Cerebellar cortex (tissue), 1 donor: ENCODE measurements at regions not wholly inside any gene's neighbourhood (a gene's known extent, or its start where the extent isn't known, plus 50 kb on each side); places are given as distances from the start of the nearest gene placed in this dataset.
A peak's percentile ranks its signal among the peaks of the same experiment; 100 is the strongest.
"Not testable (repeated sequence)": the region's sequence is repeated elsewhere in the genome, so short reads cannot be mapped to it uniquely, and the experiment has no call there.

Experiments
- DNase-seq: peaks from one replicate; pipeline ENCODE4 v3.0.0-alpha.2; 2015; ENCODE audit warnings: low spot score

DNA sequence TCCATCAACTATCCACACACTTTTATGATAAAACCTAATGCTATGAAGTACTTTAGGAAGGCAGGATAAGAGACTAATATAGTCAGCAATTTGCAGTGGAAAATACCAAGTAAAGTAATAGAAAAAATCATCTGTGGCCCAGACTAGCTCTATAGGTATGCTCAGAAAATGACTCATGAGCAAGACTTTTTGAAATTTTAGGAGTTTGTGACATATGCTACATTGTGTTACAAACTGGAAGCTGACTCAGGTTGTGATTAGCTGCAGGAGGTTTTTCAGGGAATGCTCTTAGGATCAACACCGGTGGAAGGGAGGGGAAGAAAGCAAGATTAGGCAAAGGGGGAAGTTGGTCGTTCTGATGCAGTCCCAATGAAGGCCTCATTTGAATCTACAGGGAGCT is 56.1 kb downstream of the FEZF1 start:
- no peak for DNase-seq

DNA sequence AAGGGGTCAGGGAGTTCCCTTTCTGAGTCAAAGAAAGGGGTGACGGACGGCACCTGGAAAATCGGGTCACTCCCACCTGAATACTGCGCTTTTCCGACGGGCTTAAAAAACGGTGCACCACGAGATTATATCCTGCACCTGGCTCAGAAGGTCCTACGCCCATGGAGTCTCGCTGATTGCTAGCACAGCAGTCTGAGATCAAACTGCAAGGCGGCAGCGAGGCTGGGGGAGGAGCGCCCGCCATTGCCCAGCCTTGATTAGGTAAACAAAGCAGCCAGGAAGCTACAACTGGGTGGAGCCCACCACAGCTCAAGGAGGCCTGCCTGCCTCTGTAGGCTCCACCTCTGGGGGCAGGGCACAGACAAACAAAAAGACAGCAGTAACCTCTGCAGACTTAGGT is 65.8 kb downstream of the FEZF1 start:
- DNase-seq = not testable (repeated sequence)

DNA sequence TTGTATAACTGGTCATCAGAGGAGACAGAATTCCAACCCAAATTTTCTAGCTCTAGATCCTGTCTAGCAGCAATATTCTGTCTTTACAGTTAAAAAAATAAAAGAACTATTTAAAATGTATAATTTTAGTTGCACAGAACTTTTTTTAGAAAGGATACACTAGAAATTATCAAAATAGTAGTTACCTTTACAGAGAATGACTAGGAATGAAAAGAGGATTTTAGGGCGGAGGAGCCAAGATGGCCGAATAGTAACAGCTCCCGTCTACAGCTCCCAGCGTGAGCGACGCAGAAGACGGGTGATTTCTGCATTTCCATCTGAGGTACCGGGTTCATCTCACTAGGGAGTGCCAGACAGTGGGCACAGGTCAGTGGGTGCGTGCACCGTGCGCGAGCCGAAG is 66.3 kb downstream of the FEZF1 start:
- DNase-seq = not testable (repeated sequence)

DNA sequence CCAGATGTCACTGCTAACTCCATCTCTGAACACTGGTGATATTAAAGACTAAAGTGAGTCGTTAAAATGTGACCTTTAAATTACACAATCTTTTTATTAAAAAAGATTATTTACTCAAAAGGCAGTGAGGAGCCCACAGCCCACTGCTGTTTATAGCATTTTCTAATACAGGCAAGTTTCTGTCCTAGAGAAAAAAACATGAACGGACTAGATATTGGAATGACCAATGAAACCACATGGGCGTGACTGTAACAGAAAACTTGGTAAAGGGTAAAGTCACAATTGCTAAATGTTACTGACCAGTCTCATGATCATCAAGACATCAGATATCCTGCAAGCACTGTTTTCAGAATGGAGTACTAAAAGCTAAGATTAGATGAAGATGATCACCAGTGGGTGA is 78.7 kb downstream of the FEZF1 start:
- no peak for DNase-seq

DNA sequence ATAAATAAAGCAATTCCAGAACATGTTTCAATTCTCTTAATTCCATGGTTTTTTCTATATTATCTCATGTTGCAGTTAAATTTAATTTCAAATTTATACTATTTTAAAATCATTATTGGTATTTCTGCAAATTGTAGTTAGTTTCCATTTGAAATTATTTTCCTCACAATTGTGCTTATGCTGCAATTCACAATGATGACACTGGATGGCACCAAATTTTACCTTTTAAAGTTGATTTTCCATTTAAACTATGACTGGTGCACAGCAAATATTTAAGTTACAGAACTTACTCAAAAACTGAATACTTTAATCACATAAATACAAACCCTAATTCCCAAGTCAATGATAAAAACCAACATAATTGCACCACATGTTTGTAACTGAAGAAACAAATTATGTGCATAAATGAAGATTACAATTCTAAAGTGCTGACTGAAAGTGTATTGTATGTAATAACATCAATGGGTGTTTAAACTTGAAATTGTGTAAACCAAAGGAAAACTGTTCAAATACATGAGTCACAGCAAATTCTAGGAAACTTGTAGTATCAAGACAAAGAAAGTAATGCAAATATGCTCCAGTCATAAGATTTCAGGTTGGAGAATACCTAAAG is 75.3 kb upstream of the AASS start:
- peak; percentile 49 for DNase-seq

DNA sequence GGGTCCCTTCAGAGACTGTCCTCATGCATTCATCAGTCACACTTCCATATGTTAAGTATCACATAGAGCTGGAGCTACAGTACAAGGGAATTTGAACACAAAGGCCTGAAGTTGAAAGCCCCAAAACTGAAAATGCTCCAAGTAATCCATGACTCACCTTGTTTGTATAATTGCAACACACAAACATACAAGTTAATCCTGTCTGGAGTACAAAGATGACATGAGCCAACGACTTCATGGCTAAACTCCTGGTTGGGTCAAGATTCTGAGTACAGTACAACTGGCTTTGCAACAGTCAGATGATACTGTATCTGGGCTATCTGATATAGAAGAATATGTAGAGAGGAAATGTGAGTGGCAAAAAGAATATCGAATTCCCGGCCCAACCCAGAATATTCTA is 73.1 kb upstream of the AASS start:
- no peak for DNase-seq

DNA sequence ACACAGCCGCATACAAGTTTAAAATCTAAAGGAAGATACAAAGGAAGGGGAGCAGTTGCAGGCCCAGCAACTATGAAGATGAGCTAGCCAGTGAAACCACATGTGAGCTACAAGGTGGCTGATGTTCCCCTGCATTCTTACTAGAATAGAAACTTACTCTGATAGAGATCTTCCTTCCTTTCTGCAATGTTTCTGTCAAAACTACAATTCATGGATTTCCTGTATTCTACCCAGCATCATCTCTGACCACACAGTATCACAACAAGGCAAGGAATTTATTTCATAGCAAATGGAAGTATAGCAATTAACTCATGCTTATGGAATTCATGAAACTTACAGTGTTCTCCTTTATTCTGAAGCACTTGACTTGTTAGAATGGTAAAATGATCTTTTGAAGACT is 68.7 kb upstream of the AASS start:
- DNase-seq = no peak

DNA sequence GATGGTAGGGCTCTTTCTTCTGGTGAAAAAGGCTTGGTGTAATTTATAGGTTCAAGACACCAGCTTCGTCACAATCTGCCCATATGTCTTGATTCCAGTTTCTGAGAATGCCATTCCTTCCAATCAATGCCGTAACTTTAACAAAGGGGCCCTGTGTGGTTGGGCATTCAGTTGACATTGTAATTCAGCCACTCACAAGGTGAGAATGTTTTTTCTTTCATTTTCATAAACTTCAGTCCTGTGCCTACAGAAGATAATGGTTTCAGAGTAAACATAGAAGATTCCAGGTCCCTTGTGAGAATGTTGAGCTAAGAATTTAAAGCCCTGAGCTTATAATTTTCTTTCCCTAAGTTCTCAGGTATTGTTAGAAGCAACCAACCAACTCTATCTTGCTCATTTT is 67.3 kb upstream of the AASS start:
- no peak for DNase-seq

DNA sequence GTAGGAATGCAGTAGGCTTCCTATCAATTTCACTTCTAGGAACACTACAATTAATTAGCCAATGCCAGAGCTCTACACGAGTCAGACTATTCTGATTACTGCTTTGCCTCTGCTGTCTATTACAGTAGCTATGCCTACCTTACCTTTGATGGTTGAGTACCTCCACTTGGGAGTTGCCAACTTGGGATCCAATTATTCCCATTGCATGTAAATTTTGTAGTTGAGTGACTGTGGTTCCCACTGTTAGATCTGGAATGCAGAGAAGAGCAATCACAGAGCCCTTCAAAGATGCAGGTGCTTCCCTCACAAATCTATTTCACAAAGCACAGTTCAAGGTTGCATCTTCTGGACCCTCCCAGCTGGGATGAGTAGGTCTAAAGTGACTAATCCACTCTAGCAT is 62.9 kb upstream of the AASS start:
- DNase-seq = no peak

DNA sequence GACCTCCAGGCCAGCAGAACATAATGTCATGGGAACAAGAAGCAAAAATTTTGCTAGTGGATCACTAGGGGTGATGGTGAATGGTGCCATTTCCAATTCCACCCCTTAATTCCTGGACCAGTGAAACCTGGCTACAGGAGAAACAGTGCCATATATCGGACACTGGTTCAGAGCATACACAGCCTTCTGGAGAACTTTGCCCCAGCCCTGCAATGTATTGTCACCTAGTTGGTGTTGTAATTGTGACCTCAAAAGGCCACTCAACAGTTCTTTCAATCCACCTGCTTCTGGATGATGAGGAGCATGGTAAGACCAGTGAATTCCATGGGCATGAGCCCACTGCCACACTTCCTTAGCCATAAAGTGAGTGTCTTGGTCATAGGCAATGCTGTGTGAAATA is 59.8 kb upstream of the AASS start:
- no peak for DNase-seq

DNA sequence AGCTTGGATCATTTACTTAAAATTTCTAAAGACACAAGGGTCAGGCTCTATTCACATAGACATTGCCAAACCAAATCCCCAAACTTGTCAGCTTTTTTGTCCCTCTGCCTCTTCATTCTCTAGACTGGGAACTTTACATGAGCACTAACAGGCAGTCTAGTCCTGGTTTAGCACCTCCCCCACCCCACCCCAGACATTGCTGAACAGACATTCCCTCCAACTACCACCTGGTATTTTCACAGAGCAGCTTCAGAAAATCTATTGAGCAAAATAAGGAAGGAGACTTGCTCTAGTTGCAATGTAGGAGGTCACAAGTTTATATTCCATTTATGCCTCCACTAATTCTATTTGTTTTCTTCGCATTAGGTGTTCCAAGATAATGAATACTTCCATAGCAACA is 56.8 kb upstream of the AASS start:
- no peak for DNase-seq

DNA sequence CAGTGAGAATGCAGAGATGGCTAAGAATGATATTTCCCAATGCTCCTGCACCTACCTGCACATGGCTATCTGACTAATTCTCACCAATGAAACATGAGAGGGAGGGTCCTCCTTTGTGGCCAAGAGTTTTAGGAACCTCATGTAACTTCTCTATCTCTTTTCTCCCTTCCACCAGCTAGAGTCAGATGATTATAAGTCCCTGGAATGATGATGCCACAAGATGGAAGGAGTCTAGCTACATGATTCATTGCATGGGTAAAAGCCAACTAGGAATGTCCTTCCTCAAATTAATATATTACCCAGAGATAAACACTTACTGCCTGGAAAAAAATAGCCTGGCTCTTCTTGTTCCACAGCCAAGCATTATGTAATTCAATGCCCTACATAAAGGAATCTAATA is 55.1 kb upstream of the AASS start:
- DNase-seq = peak; percentile 18

DNA sequence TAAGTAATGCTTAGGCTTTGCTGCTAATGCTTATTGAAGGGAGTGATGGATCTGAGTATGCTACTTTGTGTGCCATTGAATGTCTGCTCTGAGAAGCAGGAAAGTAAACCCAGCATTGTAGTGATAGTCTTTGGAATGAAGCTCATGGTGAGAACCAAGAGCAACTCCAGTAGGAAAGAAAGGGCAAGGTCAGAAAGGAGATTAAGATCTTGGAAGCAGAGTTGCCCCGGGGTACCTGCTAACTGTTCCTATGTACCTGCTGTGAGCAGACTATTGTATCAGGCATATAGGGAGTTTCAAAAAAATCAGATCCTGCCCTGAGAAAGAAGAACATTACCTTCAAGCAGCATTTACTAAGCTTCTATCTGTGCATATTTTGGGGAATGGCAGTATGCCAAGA is 54.5 kb upstream of the AASS start:
- no peak for DNase-seq
